Right cardiac atrium (tissue), 5 donors: ENCODE measurements at regions not wholly inside any gene's neighbourhood (a gene's known extent, or its start where the extent isn't known, plus 50 kb on each side); places are given as distances from the start of the nearest gene placed in this dataset.

Experiments
- ATAC-seq, 2 donors: fragments of 200-7000 bp; cut with Tn5 transposase; one replicate each; pipeline versions ENCODE4 v1.8.0 to v1.9.1; 2020; ENCODE audit warnings: moderate library complexity in 2 of 2, mild to moderate bottlenecking in 1 of 2
- DNase-seq, 3 donors: peaks; one replicate each; pipeline ENCODE4 v3.0.0-alpha.2; 2020
- H3K27ac ChIP-seq: one replicate; pipeline ENCODE4 v1.5.1; 2013; ENCODE audit warnings: mild to moderate bottlenecking, low read length, control low read depth, moderate library complexity
- H3K27me3 ChIP-seq: one replicate; pipeline ENCODE4 v1.6.1; 2013; ENCODE audit not compliant: control insufficient read depth, insufficient read depth
- H3K4me1 ChIP-seq: one replicate; pipeline ENCODE4 v1.6.1; 2013; ENCODE audit warnings: low read length; ENCODE audit not compliant: control insufficient read depth, insufficient read depth
- H3K4me3 ChIP-seq: one replicate; pipeline ENCODE4 v1.5.1; 2013; ENCODE audit warnings: low read length, control low read depth
- H3K9me3 ChIP-seq: one replicate; pipeline ENCODE4 v1.6.1; 2013; ENCODE audit warnings: low read length; ENCODE audit not compliant: control insufficient read depth
- WGBS: extraction: QIAGEN DNeasy Blood & Tissue Kit; methylation state at CpG from one replicate; pipeline ENCODE4 v1.1.7; 2013; 5-methylcytosine and 5-hydroxymethylcytosine counted together
- intact Hi-C, 4 donors: fragments of 100-400 bp; cut with DNase I; formaldehyde crosslinking; loops; one replicate each; pipeline versions ENCODE4 v1.11.0 to v1.14.0; 2022 to 2023
- donor health status: healthy with polysubstance abuse.
- donor health status: DM: no; HTN: yes; CAD: no.
- donor health status: DM: no; HTN: no; CAD: no.
- donor health status: DM: no; HTN: yes; CAD: no; lungs with severe emphysema.
- donor health status: DM: yes; HTN: yes; CAD: no.

DNA sequence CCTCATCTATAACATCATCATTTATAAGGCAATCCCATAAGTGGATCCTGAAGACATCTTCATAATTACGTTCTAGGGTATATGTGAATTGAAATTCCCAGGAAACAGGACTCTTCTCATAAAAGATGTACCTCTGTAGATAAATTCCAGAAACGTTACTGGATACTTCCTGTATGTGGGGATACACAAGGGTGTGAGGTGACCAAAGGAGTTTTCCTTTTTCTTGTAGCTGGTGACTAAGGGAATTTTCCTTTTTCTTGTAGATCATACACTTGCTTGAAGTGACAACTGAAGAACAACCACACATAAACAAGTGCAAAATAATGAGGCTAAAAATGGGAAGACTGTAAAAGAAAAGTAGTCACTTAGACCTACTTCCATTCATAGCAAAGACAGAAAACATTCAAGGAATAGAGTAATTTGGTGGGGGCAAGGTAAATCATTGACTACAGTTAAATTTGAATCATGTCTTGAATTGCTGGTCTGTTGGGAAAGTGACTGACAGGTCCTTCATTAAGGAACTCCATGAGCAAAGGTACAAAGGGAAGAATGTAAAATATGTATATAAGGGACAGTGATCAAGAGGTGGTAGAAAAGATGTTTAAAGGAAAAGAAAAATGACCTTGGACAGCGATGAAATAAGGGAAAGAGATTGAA is 53.2 kb upstream of the UBE2E3 start:
- Histone ChIP-seq H3K4me1 (no peaks in the 10 kb centered on the region), H3K27ac (no peak overlapping the region), H3K4me3 (no peak overlapping the region), H3K27me3 (no peaks in the 10 kb centered on the region), H3K9me3 (no peaks in the 10 kb centered on the region)
- WGBS = 57% methylated on average over 3 of the region's 3 CpGs
- no peak for ATAC-seq
- no peak for DNase-seq
- intact Hi-C loops = no loop called here

DNA sequence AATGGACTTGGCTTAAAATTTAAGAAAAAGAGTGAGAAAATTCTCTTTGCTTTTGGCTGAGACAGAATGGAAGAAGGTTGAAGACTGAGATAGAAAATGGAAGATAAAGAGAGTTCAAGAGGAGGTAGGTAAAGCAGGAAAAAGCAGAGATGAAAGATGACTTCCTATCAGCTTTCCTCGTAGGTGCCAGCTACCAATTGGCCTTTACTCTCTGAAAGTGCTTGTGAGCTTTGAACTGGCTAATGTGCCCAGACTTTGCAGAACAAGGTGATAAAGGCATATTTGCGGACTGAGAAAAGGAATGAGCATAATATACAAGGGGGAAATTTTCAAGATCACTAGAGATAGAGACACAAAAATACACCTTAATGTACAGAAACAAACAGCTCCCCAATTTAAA is 54.7 kb upstream of the UBE2E3 start:
- intact Hi-C loops = no loop called here
- Histone ChIP-seq H3K4me3 (no peak overlapping the region), H3K27ac (no peak overlapping the region), H3K4me1 (no peaks in the 10 kb centered on the region), H3K9me3 (no peaks in the 10 kb centered on the region), H3K27me3 (no peaks in the 10 kb centered on the region)
- WGBS = 71% methylated on average over 2 of the region's 2 CpGs
- DNase-seq (no peak), ATAC-seq (no peak)

- Histone ChIP-seq H3K4me3 (no peak overlapping the region), H3K9me3 (no peaks in the 10 kb centered on the region), H3K27ac (no peak overlapping the region), H3K4me1 (no peaks in the 10 kb centered on the region), H3K27me3 (no peaks in the 10 kb centered on the region)
- WGBS = 84% methylated on average over 2 of the region's 2 CpGs
- ATAC-seq (no peak), DNase-seq (no peak)
- intact Hi-C loops = no loop called here
Measured at GRCh38 chr2:180924063-180924462, 56.3 kb upstream of the UBE2E3 start.

DNA sequence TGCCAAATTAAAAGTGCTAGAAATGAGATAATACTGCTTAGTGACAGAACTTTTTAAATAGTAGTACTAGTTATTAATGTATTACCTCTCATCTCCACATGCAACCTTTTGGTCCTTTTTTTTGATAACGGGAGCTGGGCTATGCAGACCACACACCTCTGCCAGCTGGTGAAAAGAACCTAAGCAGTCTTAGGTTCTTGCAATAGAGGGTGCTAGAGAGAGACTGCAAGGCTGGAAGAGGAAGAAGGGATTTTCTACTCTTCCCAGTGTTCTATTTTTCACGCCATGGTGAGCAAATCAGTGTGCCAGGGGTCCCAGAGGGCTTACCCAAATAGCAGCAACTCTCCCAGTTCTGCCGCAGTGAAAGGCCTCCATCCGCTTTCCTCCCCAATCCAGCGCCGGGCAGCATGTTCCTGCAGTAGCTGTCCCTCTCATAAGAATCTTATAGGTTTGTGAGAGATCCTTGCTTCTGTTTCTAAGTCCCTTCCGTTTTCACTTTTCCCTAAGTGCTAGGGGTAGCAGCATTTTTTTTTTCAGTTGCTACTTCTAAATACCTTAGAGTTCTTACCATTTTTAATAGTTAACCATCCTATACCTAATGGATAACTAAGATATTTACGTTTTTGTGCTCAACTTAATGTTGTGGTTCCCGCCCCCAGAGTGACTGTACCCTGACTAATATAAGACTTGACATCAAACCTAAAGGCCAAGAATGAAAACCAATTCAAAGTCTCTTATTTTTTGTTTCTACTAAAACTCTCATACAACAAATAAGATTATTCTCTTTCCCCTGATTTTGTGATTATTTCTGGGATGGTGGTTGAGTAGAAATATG is 69.4 kb upstream of the UBE2E3 start:
- ATAC-seq (no peak), DNase-seq (peak in 1 of 3 donors; percentile 21)
- WGBS = 80% methylated on average over 9 of the region's 9 CpGs
- Histone ChIP-seq H3K9me3 (no peaks in the 10 kb centered on the region), H3K4me1 (no peaks in the 10 kb centered on the region), H3K27ac (no peak overlapping the region), H3K27me3 (no peaks in the 10 kb centered on the region), H3K4me3 (no peak overlapping the region)
- intact Hi-C loops = no loop called here

DNA sequence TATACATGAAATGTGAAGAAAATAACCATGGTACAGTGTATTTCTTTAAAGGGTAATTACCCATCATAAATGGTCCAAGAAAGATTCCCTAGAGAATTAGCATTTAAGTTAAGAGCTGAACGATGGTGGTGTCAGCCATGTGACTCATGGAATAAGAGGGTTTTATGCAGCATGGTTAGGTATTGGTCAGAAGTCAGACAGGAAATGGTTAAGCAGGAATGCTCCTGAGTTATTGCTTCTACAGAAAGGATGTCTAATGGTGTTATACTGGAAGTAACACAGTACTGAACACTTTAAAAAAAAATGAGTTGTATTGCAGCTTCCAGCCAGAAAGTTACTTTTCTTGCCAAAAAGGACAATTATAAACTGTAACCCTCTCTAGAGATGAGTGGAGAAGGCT is 72.7 kb upstream of the UBE2E3 start:
- DNase-seq (no peak), ATAC-seq (no peak)
- 30% methylated on average over 1 of the region's 1 CpG for WGBS
- no peaks in the 10 kb centered on the region for H3K4me1 ChIP-seq
- intact Hi-C loops = no loop called here
- H3K9me3 ChIP-seq = no peaks in the 10 kb centered on the region
- no peak overlapping the region for H3K4me3 ChIP-seq
- H3K27ac ChIP-seq = no peak overlapping the region
- no peaks in the 10 kb centered on the region for H3K27me3 ChIP-seq

- DNase-seq (no peak), ATAC-seq (no peak)
- H3K4me3 ChIP-seq = no peak overlapping the region
- H3K9me3 ChIP-seq = no peaks in the 10 kb centered on the region
- intact Hi-C loops = no loop called here
- no peak overlapping the region for H3K27ac ChIP-seq
- H3K4me1 ChIP-seq = no peaks in the 10 kb centered on the region
- H3K27me3 ChIP-seq = no peaks in the 10 kb centered on the region
Measured at GRCh38 chr2:180905461-180905860, 74.9 kb upstream of the UBE2E3 start.

DNA sequence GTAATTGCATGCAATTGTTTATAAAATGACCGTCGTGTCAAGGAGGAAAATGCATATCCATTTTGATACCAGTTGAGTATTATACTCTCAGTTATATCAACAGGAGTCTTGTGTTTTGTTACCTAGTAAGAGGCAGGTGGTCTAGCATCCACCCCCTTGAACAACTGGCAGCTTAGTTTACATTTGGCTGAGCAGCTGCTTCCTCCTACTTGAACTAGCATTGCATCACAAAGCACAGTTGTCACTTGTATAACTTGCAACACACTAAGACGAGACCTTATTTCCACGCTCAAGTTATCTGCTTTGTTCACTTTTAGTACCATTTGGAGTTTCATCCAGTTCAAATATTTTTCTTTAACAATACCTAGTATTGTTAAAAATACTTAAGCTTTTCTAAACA is 75.4 kb upstream of the UBE2E3 start:
- intact Hi-C loops = no loop called here
- DNase-seq (no peak), ATAC-seq (no peak)
- Histone ChIP-seq H3K9me3 (no peaks in the 10 kb centered on the region), H3K27ac (no peak overlapping the region), H3K4me1 (no peaks in the 10 kb centered on the region), H3K27me3 (no peaks in the 10 kb centered on the region), H3K4me3 (no peak overlapping the region)
- 54% methylated on average over 4 of the region's 4 CpGs for WGBS

GRCh38 chr2:180901331-180901730 is 79.1 kb upstream of the UBE2E3 start:
- no peaks in the 10 kb centered on the region for H3K9me3 ChIP-seq
- intact Hi-C loops = no loop called here
- H3K4me1 ChIP-seq = no peaks in the 10 kb centered on the region
- ATAC-seq (no peak), DNase-seq (no peak)
- no peaks in the 10 kb centered on the region for H3K27me3 ChIP-seq
- no peak overlapping the region for H3K4me3 ChIP-seq
- H3K27ac ChIP-seq = no peak overlapping the region
- 86% methylated on average over 4 of the region's 4 CpGs for WGBS

DNA sequence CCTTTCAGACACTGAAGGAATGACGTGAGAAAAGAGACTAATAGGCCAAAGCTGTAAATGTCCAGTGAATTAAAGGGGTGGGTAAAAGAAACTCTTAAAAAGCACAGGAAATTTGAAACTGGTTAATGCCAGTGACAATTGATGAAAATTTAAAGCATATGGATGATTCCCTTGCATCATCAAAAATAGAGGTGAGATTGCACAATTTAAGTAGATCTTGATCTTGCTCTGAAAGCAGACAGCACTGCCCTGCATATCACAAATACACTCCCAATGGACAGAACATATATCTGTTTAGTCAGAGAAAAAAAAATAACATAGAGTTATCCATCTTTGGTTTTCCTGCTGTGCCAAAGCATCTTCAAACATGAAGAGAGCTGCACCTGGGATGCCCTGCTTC is 86.7 kb upstream of the UBE2E3 start:
- no peak overlapping the region for H3K27ac ChIP-seq
- no peak overlapping the region for H3K4me3 ChIP-seq
- ATAC-seq = no peak
- WGBS = 88% methylated on average over 1 of the region's 1 CpG
- no peaks in the 10 kb centered on the region for H3K9me3 ChIP-seq
- H3K4me1 ChIP-seq = no peaks in the 10 kb centered on the region
- intact Hi-C loops = no loop called here
- DNase-seq = no peak
- no peaks in the 10 kb centered on the region for H3K27me3 ChIP-seq

GRCh38 chr2:180892091-180892490 is 88.3 kb upstream of the UBE2E3 start:
- intact Hi-C loops = no loop called here

DNA sequence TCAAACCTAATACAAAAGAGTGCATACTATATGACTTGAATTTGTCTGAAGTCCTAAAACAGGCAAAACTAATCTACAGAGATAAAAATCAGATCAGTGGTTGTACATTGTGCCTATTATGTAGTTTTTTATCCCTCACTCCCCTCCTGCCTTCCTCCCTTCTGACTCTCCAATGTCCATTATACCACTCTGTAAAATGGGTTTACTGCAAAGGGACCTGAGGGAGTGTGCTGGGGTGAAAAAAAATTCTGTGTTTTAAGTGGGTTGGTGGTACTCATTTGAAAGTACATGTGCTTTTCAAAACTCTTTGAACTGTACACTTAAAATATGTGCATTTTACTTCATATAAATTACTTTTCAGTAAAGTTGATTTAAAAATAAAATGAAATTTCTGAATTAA is 89.0 kb upstream of the UBE2E3 start:
- no peaks in the 10 kb centered on the region for H3K27me3 ChIP-seq
- no peak overlapping the region for H3K27ac ChIP-seq
- no peaks in the 10 kb centered on the region for H3K9me3 ChIP-seq
- ATAC-seq (no peak), DNase-seq (no peak)
- no peak overlapping the region for H3K4me3 ChIP-seq
- intact Hi-C loops = no loop called here
- H3K4me1 ChIP-seq = no peaks in the 10 kb centered on the region

More at GRCh38 chr2:180892091-180892490, 88.3 kb upstream of the UBE2E3 start:
- Histone ChIP-seq H3K9me3 (no peaks in the 10 kb centered on the region), H3K4me1 (no peaks in the 10 kb centered on the region), H3K4me3 (no peak overlapping the region), H3K27me3 (no peaks in the 10 kb centered on the region), H3K27ac (no peak overlapping the region)
- 58% methylated on average over 4 of the region's 4 CpGs for WGBS
- no peak for ATAC-seq
- no peak for DNase-seq
